Activated CD4-positive, alpha-beta T cell treated with anti-CD3 and anti-CD28 coated beads, Interleukin-2, amount 50 U/mL, for 16 hours (primary cell): ENCODE measurements at regions not wholly inside any gene's neighbourhood (a gene's known extent, or its start where the extent isn't known, plus 50 kb on each side); places are given as distances from the start of the nearest gene placed in this dataset.

Experiments
- DNase-seq: peaks from one replicate; pipeline ENCODE4 v3.0.0-alpha.2; 2020

GRCh38 chr20:24049081-24049480 lies 60.5 kb upstream of the GGTLC1 start:
- DNase-seq, result peak; percentile 8

- DNase-seq, result no peak
These were observed 59.5 kb upstream of the GGTLC1 start for GRCh38 chr20:24048024-24048611.

- no peak for DNase-seq
These were observed 58.3 kb upstream of the GGTLC1 start for GRCh38 chr20:24046888-24047287.

- peak; percentile 86 for DNase-seq
These were observed 57.2 kb upstream of the GGTLC1 start for GRCh38 chr20:24045621-24046318.

GRCh38 chr20:24043294-24043693 lies 54.7 kb upstream of the GGTLC1 start:
- no peak for DNase-seq

- no peak for DNase-seq
These were observed 54.1 kb upstream of the GGTLC1 start for GRCh38 chr20:24042646-24043045.

GRCh38 chr20:24040896-24041459 lies 52.4 kb upstream of the GGTLC1 start:
- DNase-seq, result no peak

- no peak for DNase-seq
These were observed 50.6 kb upstream of the GGTLC1 start for GRCh38 chr20:24039196-24039595.
